PFSK-1 (cell line): ENCODE measurements at regions not wholly inside any gene's neighbourhood (a gene's known extent, or its start where the extent isn't known, plus 50 kb on each side); places are given as distances from the start of the nearest gene placed in this dataset.

ENCODE experiments used
- FOXP2 ChIP-seq: optimal IDR thresholded peaks from 2 replicates; pipeline ENCODE3; 2011; ENCODE audit warnings: borderline replicate concordance, control low read depth, inconsistent platforms; ENCODE audit not compliant: insufficient read depth; ENCODE audit errors: extremely low read length, extremely low read depth
- POLR2AphosphoS5 ChIP-seq: IDR thresholded peaks from 2 replicates; pipeline ENCODE4 v1.6.1; 2012; ENCODE audit warnings: low read depth, mild to moderate bottlenecking, control low read depth, low read length, moderate library complexity
- REST ChIP-seq, 2 experiments: IDR thresholded peaks; 2 replicates each; pipeline versions ENCODE4 v1.6.1 to v1.8.0; 2011 to 2012; ENCODE audit warnings: low read depth in 2 of 2, low read length in 2 of 2, control low read depth in 1 of 2, inconsistent platforms in 1 of 2, mild to moderate bottlenecking in 1 of 2, moderate library complexity in 1 of 2; ENCODE audit not compliant: insufficient read depth in 1 of 2
- SIN3A ChIP-seq: IDR thresholded peaks from 2 replicates; pipeline ENCODE4 v1.6.1; 2012; ENCODE audit warnings: mild to moderate bottlenecking, low read length, moderate library complexity, borderline replicate concordance; ENCODE audit not compliant: insufficient read depth
- TAF1 ChIP-seq: IDR thresholded peaks from 2 replicates; pipeline ENCODE4 v1.6.1; 2012; ENCODE audit warnings: low read length, control low read depth, borderline replicate concordance; ENCODE audit not compliant: insufficient read depth

GRCh38 chr1:238404481-238404880 lies 513.8 kb upstream of the ZP4 start:
- TF ChIP-seq TAF1 = no peak
- no peak for TF ChIP-seq SIN3A
- TF ChIP-seq REST (IDR thresholded peaks at IDR 0.05; ENCODE audit: insufficient read depth in 1 of 2, low read depth in 2 of 2, low read length in 2 of 2) = no peak
- TF ChIP-seq POLR2AphosphoS5 = no peak
- TF ChIP-seq FOXP2 = no peak
